Tibial nerve (tissue), 4 donors: ENCODE measurements at regions not wholly inside any gene's neighbourhood (a gene's known extent, or its start where the extent isn't known, plus 50 kb on each side); places are given as distances from the start of the nearest gene placed in this dataset.

Experiments
- EP300 ChIP-seq, 2 donors: sonication (generic); formaldehyde crosslinking; IDR thresholded peaks; one replicate each; pipeline ENCODE4 v1.6.1; 2017; ENCODE audit warnings: antibody characterized with exemption in 2 of 2, mild to moderate bottlenecking in 1 of 2
- POLR2A ChIP-seq, 2 donors: fragments of 450-650 bp; IDR thresholded peaks; one replicate each; pipeline ENCODE4 v1.6.1; 2017; ENCODE audit warnings: antibody characterized with exemption in 2 of 2, mild to moderate bottlenecking in 2 of 2, moderate library complexity in 2 of 2
- TF ChIP-seq, protein P1 (sequence below), 5 experiments: fragments of 200-600 bp in 3 of 5; fragments of 450-650 bp in 2 of 5; sonication (generic) in 3 of 5; IDR thresholded peaks; one replicate each; pipeline ENCODE4 v1.5.1; 2016 to 2019; ENCODE audit warnings: antibody characterized with exemption in 5 of 5, mild to moderate bottlenecking in 3 of 5, moderate library complexity in 2 of 5

DNA sequence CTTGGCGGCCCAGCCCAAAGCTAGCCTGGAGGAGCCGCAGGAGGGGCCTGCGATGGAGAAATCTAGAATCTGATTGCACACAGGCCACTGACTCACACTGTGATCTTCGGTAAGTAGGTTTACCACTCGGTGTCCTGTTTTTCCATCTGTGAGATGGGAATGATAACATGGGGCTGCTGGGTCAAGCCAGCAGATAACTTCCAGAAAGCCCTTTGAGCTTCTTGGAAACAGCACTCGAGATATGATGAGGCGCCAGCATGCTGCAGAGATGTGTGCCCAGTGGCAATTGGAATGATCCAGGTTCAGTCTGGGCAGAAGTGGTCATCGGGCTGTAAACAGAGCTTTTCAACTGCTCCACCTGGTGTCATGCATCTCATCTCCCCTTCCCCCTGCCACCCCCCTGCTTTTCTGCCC lies 771.3 kb upstream of the TBX3 start:
- no peak for TF ChIP-seq POLR2A (IDR thresholded peaks at IDR 0.05)
- TF ChIP-seq, protein P1, sequence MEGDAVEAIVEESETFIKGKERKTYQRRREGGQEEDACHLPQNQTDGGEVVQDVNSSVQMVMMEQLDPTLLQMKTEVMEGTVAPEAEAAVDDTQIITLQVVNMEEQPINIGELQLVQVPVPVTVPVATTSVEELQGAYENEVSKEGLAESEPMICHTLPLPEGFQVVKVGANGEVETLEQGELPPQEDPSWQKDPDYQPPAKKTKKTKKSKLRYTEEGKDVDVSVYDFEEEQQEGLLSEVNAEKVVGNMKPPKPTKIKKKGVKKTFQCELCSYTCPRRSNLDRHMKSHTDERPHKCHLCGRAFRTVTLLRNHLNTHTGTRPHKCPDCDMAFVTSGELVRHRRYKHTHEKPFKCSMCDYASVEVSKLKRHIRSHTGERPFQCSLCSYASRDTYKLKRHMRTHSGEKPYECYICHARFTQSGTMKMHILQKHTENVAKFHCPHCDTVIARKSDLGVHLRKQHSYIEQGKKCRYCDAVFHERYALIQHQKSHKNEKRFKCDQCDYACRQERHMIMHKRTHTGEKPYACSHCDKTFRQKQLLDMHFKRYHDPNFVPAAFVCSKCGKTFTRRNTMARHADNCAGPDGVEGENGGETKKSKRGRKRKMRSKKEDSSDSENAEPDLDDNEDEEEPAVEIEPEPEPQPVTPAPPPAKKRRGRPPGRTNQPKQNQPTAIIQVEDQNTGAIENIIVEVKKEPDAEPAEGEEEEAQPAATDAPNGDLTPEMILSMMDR (IDR thresholded peaks at IDR 0.05), result no peak
- TF ChIP-seq EP300 (IDR thresholded peaks at IDR 0.05), result no peak
